Neural progenitor cell (in vitro differentiated cells): ENCODE measurements at regions not wholly inside any gene's neighbourhood (a gene's known extent, or its start where the extent isn't known, plus 50 kb on each side); places are given as distances from the start of the nearest gene placed in this dataset.

ENCODE experiments used
- EZH2 ChIP-seq: fragments of 200-600 bp; sonication (generic); IDR thresholded peaks from 2 replicates; pipeline ENCODE4 v1.6.1; 2017; ENCODE audit warnings: antibody characterized with exemption, mild to moderate bottlenecking, moderate library complexity
- TF ChIP-seq, protein P1 (sequence below): fragments of 200-600 bp; sonication (generic); IDR thresholded peaks from 2 replicates; pipeline ENCODE4 v1.5.1; 2017; ENCODE audit warnings: antibody characterized with exemption, mild to moderate bottlenecking

DNA sequence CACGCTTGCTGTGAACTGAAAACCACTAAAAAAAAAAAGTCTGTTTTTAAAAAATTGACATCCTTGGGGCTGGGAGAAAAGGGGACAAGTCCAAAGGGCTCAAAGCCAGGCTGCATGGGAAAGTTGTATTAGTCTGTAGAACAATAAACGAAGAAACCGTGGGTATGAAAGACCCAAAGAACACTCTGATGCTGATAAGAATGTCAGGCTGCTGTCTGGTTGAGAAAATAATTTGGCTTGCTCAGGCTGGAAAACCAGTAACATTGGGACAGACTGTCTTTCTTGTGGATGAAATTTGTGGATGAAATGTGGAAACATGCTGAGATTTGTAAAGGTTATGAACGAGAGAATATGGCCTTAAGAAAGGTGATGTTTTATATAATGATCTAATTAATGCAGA is 68.5 kb upstream of the HSPB3 start:
- TF ChIP-seq, protein P1, sequence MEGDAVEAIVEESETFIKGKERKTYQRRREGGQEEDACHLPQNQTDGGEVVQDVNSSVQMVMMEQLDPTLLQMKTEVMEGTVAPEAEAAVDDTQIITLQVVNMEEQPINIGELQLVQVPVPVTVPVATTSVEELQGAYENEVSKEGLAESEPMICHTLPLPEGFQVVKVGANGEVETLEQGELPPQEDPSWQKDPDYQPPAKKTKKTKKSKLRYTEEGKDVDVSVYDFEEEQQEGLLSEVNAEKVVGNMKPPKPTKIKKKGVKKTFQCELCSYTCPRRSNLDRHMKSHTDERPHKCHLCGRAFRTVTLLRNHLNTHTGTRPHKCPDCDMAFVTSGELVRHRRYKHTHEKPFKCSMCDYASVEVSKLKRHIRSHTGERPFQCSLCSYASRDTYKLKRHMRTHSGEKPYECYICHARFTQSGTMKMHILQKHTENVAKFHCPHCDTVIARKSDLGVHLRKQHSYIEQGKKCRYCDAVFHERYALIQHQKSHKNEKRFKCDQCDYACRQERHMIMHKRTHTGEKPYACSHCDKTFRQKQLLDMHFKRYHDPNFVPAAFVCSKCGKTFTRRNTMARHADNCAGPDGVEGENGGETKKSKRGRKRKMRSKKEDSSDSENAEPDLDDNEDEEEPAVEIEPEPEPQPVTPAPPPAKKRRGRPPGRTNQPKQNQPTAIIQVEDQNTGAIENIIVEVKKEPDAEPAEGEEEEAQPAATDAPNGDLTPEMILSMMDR: no peak
- TF ChIP-seq EZH2: no peak
